HG03558 (cell line): ENCODE measurements at regions not wholly inside any gene's neighbourhood (a gene's known extent, or its start where the extent isn't known, plus 50 kb on each side); places are given as distances from the start of the nearest gene placed in this dataset.

Experiments used
- ATAC-seq: cut with Tn5 transposase; IDR thresholded peaks from one replicate; pipeline ENCODE4 v1.9.1; 2021; ENCODE audit warnings: moderate number of reproducible peaks; ENCODE audit not compliant: unreplicated experiment; ENCODE audit errors: extremely low read depth

DNA sequence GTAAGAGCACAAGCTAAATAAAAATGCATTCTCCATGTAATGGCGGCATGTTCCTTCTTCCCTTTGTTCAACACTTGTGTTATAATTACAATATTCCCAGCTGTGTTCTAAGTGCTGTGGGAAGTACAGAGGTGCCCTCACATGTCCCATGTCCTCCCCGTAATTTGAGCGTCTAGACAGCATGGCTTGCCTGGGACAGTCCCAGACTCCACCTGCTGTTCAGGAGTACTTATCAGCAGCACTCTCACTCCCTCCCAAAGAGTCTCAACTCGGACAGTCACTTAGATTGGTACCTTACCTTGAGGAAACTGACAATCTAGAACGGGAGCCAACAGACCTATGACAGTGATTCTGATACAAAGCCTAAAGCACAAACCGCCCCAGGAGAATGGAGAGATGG is 370.5 kb downstream of the EIPR1 start:
- ATAC-seq: no peak

DNA sequence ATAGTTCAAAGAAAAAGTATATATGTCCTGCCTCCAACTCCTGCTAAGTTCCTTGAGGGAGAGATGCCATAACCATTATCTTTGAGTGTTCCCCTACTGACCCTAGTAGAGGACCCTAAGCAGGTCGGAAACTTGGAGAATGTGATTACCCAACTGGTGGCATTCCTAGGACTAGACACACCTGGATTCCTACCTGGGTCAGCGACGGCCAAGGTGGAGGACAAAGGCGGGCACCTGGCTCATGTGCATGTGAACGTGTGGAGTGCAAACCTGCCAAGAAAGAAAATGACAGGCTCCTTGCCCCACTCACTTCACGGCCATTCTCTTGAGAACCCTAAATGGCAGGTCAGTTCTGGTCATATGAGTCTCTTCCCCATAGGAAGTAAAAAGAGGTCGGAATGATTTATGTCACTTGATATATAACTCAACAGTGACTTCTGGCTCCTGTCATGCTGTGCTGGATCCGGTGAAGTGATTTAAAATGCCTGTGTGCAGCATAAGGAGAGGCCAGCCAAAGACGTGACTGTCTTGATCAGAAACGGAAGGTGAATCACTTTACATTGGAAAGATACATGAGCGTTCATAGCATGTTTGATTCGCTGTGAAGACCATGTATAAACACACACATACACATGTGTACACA is 371.6 kb downstream of the EIPR1 start:
- ATAC-seq: no peak

- no peak for ATAC-seq
These were observed 375.7 kb downstream of the EIPR1 start for GRCh38 chr2:3001615-3002560.

GRCh38 chr2:3000968-3001367 is 376.6 kb downstream of the EIPR1 start:
- no peak for ATAC-seq

DNA sequence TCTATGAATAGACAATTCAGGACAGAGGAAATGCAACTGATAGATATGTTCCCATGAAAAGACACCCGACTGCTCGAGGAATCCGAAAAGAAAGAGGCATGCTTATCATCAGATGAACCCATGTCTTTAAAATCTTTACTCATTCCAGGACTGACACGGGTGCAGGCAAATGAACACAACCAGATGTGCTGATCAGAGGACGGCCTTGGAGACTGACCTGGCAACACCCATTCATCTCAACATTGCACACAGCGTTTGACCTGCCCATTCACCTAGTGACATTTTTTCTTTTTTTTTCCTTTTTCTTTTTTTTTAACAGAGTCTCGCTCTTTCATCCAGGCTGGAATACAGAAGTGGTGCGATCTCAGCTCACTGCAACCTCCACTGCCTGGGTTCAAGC is 377.5 kb downstream of the EIPR1 start:
- ATAC-seq: no peak

DNA sequence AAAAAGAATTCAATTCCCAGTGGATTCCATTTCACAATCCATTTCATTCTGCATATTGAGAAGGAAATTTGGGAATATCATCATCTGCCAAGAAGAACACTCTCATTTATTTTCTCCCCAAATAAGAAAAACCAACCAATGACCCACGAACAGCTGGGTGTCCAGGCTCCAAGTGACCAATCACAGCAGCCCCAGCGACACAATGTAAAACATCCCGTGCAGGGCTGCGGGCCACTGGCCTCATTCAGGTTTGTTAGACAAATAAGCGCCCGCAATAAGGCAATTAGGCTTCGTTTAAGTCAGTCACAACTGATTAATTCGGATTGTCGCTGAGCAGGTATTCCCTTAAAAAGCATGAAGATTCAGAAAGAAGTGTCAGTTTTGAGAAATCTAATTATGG is 378.6 kb downstream of the EIPR1 start:
- ATAC-seq: no peak

GRCh38 chr2:2993172-2993692 is 384.4 kb downstream of the EIPR1 start:
- ATAC-seq: no peak

DNA sequence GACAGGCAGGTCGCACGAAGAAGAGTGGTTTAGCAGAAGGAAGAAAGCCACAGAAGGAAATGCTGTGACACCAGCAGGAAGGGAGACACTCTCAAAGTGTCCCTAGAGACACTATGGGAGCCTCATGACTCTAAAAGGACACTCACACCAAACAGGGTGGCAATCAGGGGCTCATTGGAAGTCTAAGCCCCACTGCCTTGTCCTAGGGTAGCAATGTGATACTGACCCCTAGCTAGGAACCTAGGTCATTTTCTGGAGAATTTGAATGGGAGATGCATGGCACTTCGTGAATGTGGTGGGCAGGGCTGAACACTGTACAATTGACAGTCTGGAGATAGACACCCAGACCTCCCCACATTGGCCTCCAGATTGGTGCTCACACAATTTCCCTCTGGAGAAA is 385.0 kb downstream of the EIPR1 start:
- no peak for ATAC-seq

GRCh38 chr2:2985020-2985419 is 392.6 kb downstream of the EIPR1 start:
- ATAC-seq: no peak

- no peak for ATAC-seq
These were observed 396.6 kb downstream of the EIPR1 start for GRCh38 chr2:2981000-2981399.

GRCh38 chr2:2974982-2975381 is 402.6 kb downstream of the EIPR1 start:
- no peak for ATAC-seq

GRCh38 chr2:2960441-2961133 is 417.0 kb downstream of the EIPR1 start:
- no peak for ATAC-seq

DNA sequence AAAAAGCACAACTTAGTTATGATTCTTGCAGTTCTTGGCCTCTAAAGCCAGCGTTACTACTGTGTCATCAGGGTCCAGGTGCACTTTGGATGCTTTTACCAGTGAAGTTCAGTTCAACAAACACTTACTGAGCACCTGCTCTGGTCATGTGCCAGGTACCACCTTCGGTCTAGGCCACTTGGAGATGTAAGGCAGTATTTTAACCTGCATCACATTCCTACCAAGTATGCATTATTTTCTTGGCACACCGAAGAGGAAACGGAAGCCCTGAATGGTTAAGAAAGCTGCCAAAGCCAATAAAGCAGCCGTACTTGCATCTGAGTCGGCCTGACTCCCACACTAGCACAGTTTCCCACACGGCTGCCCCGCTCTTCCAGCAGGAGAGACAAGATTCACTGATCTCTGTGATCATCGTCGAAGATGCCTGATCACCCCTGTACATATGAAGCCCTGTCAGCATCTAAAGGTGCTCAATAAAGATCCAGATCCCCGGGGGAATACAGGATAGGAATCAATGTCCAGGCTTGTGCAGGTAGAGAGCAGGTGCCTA is 427.1 kb downstream of the EIPR1 start:
- no peak for ATAC-seq

GRCh38 chr2:2947406-2947805 is 430.2 kb downstream of the EIPR1 start:
- no peak for ATAC-seq

- ATAC-seq: no peak
These were observed 434.7 kb downstream of the EIPR1 start for GRCh38 chr2:2942906-2943305.

DNA sequence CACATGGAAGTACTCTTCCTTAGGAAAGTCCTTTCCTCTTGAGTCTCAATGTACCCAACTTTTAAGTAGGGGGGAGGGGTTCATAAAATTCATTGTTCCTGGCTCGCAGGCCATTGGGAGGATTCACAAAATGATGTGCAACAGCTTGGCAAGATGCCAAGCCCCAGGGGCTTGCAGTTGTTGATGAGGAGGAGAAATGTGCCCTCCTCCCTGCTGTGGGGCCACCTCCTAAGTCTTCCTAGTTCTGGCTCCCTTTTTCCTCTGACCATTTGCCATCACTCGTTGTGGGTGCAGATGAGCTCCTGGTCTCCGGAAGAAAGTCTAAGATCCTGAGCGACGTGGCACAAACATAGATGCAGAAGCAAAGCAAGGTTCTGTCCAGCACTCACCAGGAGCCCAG is 435.4 kb downstream of the EIPR1 start:
- no peak for ATAC-seq

DNA sequence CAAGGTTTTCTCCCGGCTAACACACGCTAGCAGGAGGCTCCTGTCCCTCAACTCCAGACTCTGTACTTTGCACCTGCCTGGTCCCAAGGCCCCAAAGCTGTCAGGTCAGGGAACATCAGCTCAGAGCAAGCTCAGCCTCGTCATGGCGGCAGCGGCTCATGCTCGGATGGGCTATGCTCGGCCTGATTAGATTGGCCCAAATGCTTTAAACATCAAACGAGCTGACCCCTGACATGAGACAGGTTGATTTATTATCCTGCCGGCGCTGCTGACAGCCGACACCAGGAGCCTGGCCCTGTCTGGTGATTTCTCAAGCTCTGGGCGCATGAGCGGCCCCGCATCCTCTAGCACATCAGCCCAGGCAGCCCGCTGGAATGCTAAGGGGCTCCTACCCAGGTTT is 436.4 kb downstream of the EIPR1 start:
- ATAC-seq: no peak

- ATAC-seq: no peak
These were observed 436.9 kb downstream of the EIPR1 start for GRCh38 chr2:2940702-2941101.

DNA sequence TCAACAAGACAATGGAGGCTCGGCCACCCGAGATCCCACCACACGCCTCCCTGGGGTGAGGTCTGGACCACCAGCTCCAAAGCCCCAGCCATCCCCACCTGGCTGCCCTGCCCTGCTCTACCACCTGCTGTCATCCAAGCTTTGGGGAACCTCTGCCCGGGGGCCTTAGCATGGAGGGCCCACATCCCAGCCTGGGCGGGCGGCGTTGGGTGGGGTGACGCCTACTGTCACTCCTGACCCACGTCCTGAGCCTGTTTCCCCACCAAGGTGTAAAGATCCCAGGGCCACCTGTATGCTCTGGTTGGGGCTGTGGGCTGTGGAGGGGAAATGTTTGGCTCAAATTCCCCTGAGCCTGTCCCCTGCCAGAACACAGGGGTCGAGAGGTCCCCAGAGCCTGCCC is 437.6 kb downstream of the EIPR1 start:
- no peak for ATAC-seq

DNA sequence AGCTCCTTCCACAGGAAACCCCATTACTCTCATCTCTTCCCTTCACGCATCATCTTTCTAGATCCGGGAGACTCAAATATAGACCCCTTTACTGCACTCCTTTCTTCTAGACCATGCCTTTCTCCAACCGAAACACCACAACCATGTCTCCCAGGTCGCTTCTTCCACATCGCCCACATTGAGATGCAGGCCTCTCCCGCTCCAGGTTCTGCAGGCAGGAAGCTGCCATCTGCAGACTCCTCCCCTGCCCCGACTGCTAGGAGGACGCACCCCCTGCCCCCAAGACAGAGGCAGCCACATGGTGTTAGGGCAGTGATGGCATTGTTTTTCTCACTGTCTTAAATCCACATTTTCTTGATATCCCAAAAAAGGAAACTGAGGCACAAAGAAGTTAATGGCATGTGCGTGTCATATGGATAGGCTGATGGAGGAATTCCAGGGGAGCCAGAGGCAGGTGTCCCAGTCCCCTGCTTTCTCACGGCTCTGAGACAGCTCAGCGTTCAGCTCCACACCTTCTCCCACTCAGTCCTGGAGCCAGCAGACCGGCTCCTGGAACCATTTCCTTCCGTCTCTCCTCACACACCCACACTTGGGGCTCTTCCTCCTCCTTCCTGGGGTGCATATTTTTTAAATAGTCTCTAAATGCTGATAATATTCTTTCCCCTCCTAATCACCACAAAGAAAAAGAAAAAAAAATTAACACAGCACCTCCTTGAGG is 438.4 kb downstream of the EIPR1 start:
- ATAC-seq: no peak
